GM18519 (cell line): ENCODE measurements at regions not wholly inside any gene's neighbourhood (a gene's known extent, or its start where the extent isn't known, plus 50 kb on each side); places are given as distances from the start of the nearest gene placed in this dataset.

ENCODE experiments used
- ATAC-seq: cut with Tn5 transposase; IDR thresholded peaks from one replicate; pipeline ENCODE4 v1.9.1; 2021; ENCODE audit warnings: mild to moderate bottlenecking, moderate library complexity; ENCODE audit not compliant: unreplicated experiment, low FRiP score

DNA sequence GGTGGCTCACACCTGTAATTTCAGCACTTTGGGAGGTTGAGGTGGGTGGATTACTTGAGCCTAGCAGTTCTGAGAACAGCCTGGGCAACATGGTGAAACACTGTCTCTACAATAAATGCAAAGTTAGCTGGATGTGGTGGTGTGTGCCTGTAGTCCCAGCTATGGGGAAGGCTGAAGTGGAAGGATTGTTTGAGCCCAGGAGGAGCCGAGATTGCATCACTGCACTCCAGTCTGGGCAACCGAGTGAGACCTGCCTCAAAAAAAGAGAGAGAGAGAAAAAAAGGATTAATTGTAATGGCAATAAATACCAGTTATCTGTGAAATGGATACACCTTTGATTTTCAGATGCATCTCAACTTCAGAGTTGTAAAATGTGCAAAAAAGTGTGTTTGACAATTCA is 58.8 kb downstream of the SPRY1 start:
- ATAC-seq: no peak

DNA sequence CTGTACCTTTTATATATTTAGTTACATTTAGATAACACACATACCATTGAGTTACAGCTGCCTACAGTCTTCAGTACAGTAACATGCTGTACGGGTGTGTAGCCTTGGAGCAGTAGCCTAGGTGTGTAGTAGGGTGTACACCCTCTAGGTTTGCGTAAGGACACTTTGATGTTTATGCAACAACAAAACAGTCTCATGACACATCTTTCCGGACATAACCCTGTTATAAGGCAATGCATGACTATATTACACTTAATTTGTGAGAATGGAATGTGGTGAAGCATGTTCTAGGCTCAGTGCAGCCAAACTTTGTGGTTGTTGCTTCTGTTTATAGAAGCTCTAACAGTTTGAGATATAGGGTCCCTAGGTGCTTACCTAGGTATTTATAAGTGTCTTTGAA is 65.4 kb downstream of the SPRY1 start:
- no peak for ATAC-seq

DNA sequence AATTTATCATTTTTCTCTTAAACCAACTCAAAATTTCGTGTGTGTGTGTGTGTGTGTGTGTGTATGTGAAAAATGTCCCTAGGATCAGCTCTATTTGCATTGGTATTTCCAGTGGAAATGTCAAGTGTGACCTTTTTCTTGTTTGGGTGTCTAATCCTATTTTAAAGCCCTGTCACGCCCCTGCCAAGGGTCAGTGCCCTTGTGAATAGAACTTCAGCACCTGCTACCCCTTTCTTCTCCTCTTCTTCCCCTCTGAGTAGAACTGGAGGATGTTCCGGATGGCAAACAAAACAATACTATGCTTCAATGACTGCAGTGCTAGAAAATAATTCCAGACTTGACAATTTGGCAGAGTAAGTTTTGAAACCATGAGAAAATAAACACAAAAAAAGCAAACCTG is 67.3 kb downstream of the SPRY1 start:
- ATAC-seq: no peak

DNA sequence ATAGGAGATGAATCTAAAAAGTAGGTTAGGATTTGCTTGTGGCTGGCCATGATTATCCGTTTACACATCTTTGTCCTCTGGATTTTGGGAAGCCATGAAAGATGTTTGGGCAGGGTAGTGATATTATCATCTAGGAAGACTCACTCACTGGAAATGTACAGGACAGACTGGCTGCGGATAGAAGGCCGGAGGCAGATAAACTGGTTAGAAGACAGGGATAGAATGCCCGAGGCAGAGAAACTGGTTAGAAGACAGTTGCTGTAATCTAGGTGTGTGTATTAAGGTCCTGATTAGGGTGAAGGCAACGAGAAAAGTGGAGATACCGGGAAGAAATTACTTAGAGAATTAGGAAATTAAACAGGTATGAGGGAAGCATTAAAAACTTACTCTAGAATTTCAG is 68.8 kb downstream of the SPRY1 start:
- no peak for ATAC-seq

DNA sequence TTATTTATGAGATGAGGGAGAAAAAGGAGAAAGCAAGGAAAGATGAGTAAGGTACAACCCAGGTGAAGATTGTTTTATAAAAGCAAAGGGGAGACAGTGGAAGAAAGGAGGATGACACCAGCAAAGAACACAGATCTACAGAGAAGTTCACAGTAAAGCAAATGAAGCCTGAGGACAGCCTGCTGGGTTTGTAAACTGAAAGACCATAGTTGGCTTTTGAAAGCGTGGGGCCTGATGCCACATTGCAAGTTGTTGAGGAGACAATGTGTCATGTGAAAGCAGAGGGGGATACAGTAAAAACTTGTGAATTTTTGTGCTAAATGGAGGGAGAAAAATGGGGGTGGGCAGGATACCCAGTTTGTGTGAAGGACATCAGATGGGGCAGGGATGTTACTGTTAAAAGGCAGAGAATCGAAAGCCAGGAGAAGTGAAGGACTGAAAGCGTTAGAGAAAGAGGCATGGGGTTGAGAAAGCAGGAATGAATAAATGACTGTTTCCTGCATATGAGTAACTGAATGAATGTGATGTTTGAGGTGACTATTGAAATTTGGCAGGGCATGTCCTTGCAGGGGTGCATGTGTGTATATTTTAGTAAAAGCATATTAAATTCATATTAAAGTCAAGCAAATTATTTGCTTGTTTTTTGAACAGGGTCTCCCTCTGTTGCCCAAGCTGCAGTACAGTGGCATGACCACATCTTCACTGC is 69.6 kb downstream of the SPRY1 start:
- ATAC-seq: no peak

DNA sequence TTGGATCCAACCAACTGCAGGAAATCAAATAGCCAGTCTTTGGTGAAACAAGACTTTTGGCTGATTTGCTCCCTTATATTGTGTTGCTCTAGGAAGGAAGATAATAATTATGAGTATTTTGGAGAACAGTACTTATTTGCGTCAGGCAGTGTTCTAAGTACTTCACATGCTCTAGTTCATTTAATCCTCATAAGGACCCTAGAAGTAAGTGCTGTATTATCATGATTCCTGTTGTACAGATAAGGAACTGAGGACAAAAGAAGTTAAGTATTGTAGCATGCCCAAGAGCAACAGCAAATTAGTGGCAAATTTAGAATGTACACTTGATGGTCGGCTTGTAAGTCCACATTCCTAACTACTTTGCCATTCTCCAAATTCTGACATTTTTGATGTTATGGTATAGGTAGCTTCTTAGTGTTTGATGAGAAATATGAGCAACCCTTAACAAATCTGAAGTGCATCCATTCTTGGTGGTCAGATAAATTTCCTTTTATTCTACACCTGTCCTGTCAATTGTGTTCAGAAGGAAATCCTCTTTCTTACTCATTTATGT is 72.0 kb downstream of the SPRY1 start:
- no peak for ATAC-seq

DNA sequence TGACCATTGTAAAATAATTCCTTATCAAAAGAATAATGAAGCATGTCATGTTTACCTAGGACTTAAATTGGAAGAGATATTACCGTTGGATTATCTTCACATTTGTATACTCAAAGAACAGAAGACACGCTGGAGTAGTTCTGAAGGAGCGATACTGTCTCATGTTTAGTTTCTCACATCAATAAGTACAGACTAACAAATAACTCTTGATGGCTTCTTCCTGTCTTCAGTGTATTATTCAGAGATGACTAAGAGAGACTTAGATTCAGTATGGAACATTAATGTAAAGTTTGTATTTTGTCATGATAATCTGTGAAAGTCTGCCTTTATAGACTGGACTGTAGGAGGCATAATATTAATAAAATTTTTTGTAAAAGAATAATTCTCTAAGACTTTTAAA is 72.7 kb downstream of the SPRY1 start:
- ATAC-seq: no peak

DNA sequence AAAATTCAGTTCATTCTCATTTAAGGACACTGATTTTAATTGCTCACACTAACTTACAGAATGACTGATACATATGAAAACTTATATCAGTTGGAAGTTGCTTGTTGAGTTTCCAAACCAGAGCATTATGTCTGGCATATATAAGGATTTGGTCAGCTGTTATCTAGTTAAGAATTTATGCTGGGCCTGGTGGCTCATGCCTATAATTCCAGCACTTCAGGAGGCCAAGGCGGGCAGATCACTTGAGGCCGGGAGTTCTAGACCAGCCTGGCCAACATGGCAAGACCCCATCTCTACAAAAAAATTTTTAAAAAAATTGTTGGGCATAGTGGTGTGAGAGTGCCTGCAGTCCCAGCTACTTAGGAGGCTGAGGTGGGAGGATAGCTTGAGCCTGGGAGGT is 73.1 kb downstream of the SPRY1 start:
- no peak for ATAC-seq

DNA sequence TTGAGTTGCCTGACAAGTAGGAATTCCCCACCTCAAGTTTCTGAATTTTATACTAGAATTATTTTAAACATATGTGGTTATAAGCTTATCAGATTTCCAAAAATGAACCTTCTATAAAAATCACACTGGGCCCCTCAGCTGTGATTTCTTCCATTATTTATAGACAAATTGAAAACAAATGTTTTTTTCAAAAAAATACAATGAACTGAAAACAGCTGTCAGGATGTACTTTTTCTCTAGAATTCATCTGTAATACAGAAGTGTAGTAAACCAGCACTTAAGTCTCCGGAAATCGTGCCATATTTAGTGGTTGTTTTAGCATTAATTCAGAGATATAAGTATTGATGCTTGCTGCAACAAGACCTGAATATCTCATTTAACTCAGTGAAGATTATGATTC is 74.0 kb downstream of the SPRY1 start:
- no peak for ATAC-seq

DNA sequence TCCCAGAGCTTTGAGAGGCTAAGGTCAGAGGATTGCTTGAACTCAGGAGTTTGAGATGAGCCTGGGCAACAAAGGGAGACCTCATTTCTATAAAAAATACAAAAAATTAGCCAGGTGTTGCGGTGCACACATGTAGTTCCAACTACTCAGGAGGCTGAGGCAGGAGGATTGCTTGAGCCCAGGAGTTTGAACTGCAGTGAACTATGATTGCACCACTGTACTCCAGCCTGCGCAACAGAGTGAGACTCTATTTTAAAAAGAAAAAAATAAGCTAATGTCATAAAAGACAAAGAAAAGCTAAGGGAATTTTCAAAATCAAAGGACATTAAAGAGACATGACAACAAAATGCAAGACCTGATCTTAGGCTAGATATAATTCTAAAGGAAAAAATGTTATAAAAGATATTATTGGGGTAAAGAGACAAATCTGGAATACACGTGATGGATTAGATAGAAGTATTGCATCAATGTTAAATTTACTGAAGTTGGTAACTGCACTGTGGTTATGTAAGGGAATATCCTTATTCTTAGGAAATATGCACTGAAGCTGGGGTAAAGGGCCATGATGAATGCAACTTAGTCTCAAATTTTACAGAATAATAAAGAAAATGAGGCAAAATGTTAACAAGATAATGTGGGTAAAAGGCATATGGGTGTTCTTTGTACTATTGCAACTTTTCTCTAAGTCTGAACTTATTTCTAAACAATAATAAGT is 75.2 kb downstream of the SPRY1 start:
- ATAC-seq: no peak

DNA sequence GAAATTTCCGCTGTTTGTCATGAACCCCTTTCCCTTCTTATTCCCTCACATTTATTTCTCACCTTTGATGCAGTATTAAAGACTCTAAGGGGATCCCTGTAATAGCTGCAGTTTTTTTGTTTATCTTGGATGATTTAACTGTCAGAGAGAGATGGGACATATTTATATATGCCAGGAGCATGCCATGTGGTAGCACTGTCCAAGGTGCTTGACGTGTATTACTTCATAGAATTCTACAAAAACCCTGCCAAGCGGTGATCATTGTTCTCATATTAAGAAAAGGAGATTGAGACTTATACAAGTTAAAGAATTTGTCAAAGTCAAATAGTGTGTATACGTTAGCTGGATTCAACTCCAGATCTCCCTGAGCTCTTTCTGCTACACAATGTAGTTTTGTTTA is 78.2 kb downstream of the SPRY1 start:
- no peak for ATAC-seq

DNA sequence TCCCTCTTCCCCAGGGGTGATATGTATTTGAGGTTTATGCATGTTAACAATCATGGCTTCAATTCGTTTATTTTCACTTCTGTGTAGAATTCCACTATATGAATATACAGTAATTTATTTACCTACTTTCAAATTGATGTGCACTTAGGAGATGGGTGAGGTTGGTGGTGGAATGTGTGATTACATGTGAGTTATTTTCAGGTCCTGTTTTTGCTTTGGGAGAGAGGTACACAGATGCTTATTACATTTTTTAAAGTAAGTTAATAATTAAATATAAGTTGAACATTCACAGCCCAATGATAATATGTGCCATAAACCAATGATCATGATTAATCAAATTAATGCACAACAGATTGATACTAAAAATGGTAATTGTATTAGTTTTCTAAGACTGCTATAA is 79.5 kb downstream of the SPRY1 start:
- no peak for ATAC-seq

DNA sequence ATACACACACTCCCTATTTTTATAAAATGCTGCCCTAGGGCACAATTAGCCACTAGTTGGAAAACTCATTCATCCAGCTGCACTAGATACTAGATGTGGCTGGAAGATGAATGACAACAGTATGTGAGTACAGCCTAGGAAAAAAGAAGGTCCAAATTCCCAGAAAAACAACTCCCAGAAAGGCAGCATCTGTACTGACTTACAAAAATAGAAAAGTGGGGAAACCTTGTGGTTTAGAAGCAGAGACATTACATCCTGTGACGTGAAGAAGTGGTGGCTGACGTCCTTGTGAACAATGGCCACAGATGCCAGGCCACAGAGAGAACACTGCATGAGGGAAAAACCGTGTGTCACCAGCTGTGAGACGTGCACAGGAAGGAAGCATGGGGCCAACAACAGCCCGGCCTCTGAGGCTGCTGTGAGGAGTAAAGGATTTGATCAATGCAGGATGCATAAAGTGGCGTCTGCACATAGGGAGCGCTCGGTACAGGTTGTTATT is 81.2 kb downstream of the SPRY1 start:
- peak; percentile 47 for ATAC-seq

DNA sequence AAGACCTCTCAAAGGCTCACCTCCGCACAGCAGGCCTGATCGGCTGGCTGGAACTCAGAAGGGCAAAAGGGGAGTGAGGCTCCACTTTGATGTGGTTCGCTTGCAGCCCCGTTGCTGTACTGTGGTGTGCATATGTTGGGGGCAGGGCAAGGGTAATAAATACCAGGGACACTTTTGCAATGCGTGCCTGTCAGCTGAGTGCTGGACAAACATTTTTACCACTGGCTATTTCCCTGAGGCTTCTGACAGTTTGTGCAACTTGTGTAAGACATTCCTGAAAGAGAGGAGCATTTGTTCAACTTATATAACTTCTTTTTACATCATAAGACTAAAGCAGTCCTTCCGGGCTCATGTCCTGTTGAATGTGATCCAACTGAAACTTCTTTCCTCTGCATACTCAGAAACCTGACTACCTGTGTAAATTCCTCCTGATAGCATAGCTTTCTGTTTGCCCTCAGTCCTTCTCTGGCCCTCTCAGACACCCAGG is 82.3 kb downstream of the SPRY1 start:
- no peak for ATAC-seq

DNA sequence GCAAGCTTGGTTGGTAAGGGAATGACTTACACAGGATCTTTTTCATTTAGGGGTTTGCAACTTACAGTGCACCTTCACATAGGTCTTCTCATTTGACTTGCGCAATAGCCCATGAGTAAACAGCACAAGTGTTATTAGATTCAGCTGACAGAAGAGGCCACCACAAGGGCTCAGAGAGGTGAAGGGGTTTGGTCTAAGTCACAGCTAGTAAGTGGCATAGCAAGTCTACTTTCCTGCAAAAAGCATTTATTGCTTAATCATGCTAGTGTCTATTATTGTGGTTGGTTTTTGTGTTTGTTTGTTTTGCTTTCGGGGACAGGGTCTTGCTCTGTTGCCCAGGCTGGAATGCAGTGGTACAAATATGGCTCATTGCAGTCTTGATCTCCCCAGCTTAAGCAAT is 83.3 kb downstream of the SPRY1 start:
- ATAC-seq: no peak

DNA sequence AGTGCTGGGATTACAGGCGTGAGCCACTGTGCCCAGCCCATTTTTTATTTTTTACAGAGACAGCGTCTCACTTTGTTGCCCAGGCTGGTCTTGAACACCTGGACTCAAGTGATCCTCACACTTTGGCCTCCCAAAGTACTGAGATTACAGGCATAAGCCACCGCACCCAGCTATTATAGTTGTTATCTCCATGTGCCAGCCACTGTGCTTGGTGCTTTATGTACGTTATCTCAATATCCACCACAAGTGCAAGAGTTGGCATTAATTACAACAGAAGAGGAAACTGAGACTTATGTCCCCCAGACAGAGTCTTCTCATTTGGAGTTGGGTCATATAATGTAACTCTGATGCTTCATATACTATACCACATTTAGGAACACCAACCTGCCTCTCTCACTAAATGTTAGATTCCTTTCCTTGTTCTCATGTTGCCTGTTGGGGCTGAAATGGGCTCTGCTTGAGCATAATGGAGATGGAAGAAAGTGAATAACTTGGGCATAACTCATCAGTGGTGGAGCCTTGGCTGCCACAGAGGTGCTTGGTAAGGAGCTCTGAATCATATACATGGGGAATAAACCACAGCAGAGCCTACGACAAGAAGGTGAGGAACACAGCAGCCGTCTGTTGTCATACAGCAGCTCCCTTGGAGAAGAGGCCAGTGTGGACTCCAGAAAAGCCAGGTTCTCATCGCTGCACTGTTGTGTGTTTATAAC is 84.3 kb downstream of the SPRY1 start:
- ATAC-seq: no peak

DNA sequence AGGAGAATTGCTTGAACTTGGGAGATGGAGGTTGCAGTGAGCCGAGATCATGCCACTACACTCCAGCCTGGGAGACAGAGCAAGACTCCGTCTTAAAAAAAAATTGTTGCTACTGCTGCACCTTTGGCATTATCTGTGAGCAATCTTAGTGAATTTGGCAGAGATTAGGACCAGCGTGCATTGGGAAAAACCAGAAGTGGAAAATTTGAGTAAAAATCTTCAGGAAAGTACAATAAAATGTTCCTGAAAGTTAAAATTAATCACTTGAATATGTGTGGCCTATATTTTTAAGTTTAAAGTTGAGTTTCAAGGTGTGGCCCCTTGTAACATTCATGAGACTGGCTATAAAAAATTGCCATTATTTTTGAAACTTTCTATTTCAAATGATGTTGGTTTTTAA is 85.1 kb downstream of the SPRY1 start:
- ATAC-seq: no peak

DNA sequence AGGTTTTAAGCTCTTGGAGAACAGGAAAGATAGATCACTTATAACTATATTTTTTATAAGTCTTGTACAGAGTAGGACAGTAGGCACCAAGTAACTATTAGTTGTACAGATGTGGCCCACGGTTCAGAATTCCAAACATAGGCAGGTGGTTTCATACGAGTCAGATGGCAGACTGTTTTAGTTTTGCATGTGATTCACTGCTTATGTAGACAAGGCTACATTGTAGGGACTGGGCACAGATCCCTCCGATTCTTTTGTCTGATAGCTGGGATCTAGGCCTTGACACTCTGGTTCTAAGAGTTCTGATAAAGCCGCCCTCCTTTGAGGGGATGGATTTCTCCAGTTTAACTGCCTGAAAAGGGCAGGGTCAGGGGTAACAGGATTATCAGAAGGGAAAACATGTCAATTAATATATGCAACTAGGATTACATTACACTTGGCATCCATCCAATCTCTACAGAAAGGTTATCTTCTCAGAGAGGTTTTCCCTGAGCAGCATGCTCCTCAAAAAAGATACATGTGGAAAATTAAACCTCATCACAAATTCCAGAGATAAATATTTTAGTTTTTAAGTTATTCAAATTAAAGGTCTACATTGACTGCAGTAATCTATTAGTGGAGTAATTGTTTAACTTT is 87.8 kb downstream of the SPRY1 start:
- ATAC-seq: no peak

DNA sequence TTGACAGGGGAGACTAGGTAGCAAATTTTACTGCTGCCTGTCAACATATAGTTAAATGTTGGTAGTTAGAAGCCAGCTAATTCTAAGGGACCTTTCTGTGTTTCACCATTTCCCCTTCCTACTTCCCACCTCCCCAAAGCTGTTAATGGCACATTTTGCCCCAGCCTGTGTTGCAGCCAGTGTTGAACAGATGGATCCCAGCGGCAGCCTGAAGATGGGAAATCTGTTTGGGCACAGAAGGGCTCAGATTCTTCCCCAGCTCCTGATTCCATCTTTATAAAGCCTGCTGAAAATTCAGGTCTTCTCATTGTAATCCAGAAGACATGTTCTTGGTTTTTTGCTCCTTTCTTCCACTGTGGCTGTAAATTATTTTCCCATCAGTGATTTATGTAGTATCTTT is 89.0 kb downstream of the SPRY1 start:
- ATAC-seq: no peak

DNA sequence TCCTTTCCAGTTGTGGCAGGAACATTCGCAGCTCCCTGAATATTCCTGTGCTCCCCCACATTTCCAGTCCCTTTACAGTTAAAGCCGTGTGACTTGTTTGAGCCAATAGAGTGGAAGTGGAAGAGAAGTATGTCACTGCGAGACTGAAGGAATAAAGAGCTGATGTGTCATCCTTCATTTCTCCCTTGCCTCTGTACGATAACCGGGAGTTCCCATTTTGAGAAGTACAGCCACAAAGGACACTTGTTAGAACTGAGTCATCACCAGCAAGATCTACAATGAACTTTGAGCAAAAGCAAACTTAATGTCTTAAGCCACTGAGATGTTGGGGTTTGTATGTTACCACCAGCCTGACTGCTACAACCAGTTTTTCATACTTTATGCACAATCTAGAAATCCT is 92.3 kb downstream of the SPRY1 start:
- ATAC-seq: peak; percentile 71

DNA sequence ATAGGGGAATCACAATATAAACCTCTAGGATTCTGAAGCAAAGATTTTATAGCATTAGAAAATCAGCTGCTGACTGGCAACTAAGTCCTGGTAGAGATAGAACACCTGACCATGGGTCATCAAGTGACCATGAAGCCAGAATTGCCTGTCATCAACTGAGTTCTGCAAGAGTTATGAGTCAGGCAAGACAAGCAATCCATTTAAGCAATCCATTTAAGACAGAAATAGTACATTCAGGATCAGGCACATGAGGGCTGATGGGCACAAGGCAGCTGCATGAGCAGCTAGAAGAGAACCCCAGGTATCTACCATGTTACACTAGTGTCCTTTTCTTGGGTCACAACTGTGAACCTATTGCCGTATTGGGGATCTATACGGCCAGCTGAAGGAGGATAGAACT is 98.9 kb downstream of the SPRY1 start:
- no peak for ATAC-seq
